ENCODE measurements at regions not wholly inside any gene's neighbourhood (a gene's known extent, or its start where the extent isn't known, plus 50 kb on each side); places are given as distances from the start of the nearest gene placed in this dataset.
A peak's percentile ranks its signal among the peaks of the same experiment; 100 is the strongest.
"Not testable (repeated sequence)": the region's sequence is repeated elsewhere in the genome, so short reads cannot be mapped to it uniquely, and the experiment has no call there.

GRCh38 chr9:62863319-62863718 is 1673.5 kb downstream of the SPATA31A7 start:
- in situ Hi-C loops (cut with HindIII; ENCODE audit: low pct_unique_long_range_greater_than_20kb, low sequenced_read_pairs): not testable (repeated sequence)
- peak in 1 of 2 experiments; percentile 89 for DNase-seq (ENCODE audit: low read depth in 1 of 2, low spot score in 1 of 2)

GRCh38 chr9:62863867-62864266 is 1674.0 kb downstream of the SPATA31A7 start:
- in situ Hi-C loops (cut with HindIII; ENCODE audit: low pct_unique_long_range_greater_than_20kb, low sequenced_read_pairs); DNase-seq (ENCODE audit: low read depth in 1 of 2, low spot score in 1 of 2): not testable (repeated sequence)

GRCh38 chr9:62864481-62865469 is 1674.9 kb downstream of the SPATA31A7 start:
- DNase-seq (ENCODE audit: low read depth in 1 of 2, low spot score in 1 of 2): peak; percentile 3 to 69
- in situ Hi-C loops (cut with HindIII; ENCODE audit: low pct_unique_long_range_greater_than_20kb, low sequenced_read_pairs): not testable (repeated sequence)

- DNase-seq (ENCODE audit: low read depth in 1 of 2, low spot score in 1 of 2); in situ Hi-C loops (cut with HindIII; ENCODE audit: low pct_unique_long_range_greater_than_20kb, low sequenced_read_pairs): not testable (repeated sequence)
Measured at GRCh38 chr9:62869061-62869460, 1679.2 kb downstream of the SPATA31A7 start.

GRCh38 chr9:62871765-62872164 is 1681.9 kb downstream of the SPATA31A7 start:
- DNase-seq (ENCODE audit: low read depth in 1 of 2, low spot score in 1 of 2); in situ Hi-C loops (cut with HindIII; ENCODE audit: low pct_unique_long_range_greater_than_20kb, low sequenced_read_pairs): not testable (repeated sequence)

- DNase-seq (ENCODE audit: low read depth in 1 of 2, low spot score in 1 of 2); in situ Hi-C loops (cut with HindIII; ENCODE audit: low pct_unique_long_range_greater_than_20kb, low sequenced_read_pairs): not testable (repeated sequence)
Measured at GRCh38 chr9:62874213-62874612, 1684.4 kb downstream of the SPATA31A7 start.

- DNase-seq (ENCODE audit: low read depth in 1 of 2, low spot score in 1 of 2); in situ Hi-C loops (cut with HindIII; ENCODE audit: low pct_unique_long_range_greater_than_20kb, low sequenced_read_pairs): not testable (repeated sequence)
Measured at GRCh38 chr9:62874745-62875599, 1685.1 kb downstream of the SPATA31A7 start.

- in situ Hi-C loops (cut with HindIII; ENCODE audit: low pct_unique_long_range_greater_than_20kb, low sequenced_read_pairs); DNase-seq (ENCODE audit: low read depth in 1 of 2, low spot score in 1 of 2): not testable (repeated sequence)
Measured at GRCh38 chr9:62877552-62877951, 1687.7 kb downstream of the SPATA31A7 start.

GRCh38 chr9:62877987-62878386 is 1688.2 kb downstream of the SPATA31A7 start:
- DNase-seq (ENCODE audit: low read depth in 1 of 2, low spot score in 1 of 2); in situ Hi-C loops (cut with HindIII; ENCODE audit: low pct_unique_long_range_greater_than_20kb, low sequenced_read_pairs): not testable (repeated sequence)

- in situ Hi-C loops (cut with HindIII; ENCODE audit: low pct_unique_long_range_greater_than_20kb, low sequenced_read_pairs); DNase-seq (ENCODE audit: low read depth in 1 of 2, low spot score in 1 of 2): not testable (repeated sequence)
Measured at GRCh38 chr9:62880453-62880852, 1690.6 kb downstream of the SPATA31A7 start.

- in situ Hi-C loops (cut with HindIII; ENCODE audit: low pct_unique_long_range_greater_than_20kb, low sequenced_read_pairs); DNase-seq (ENCODE audit: low read depth in 1 of 2, low spot score in 1 of 2): not testable (repeated sequence)
Measured at GRCh38 chr9:62880971-62881370, 1691.1 kb downstream of the SPATA31A7 start.

- DNase-seq (ENCODE audit: low read depth in 1 of 2, low spot score in 1 of 2); in situ Hi-C loops (cut with HindIII; ENCODE audit: low pct_unique_long_range_greater_than_20kb, low sequenced_read_pairs): not testable (repeated sequence)
Measured at GRCh38 chr9:62881811-62882210, 1692.0 kb downstream of the SPATA31A7 start.

- DNase-seq (ENCODE audit: low read depth in 1 of 2, low spot score in 1 of 2); in situ Hi-C loops (cut with HindIII; ENCODE audit: low pct_unique_long_range_greater_than_20kb, low sequenced_read_pairs): not testable (repeated sequence)
Measured at GRCh38 chr9:62882717-62883116, 1692.9 kb downstream of the SPATA31A7 start.

- DNase-seq (ENCODE audit: low read depth in 1 of 2, low spot score in 1 of 2); in situ Hi-C loops (cut with HindIII; ENCODE audit: low pct_unique_long_range_greater_than_20kb, low sequenced_read_pairs): not testable (repeated sequence)
Measured at GRCh38 chr9:62896692-62897091, 1706.9 kb downstream of the SPATA31A7 start.

- peak in 1 of 2 experiments; percentile 23 for DNase-seq (ENCODE audit: low read depth in 1 of 2, low spot score in 1 of 2)
- in situ Hi-C loops (cut with HindIII; ENCODE audit: low pct_unique_long_range_greater_than_20kb, low sequenced_read_pairs): not testable (repeated sequence)
Measured at GRCh38 chr9:62897411-62898225, 1707.8 kb downstream of the SPATA31A7 start.

GRCh38 chr9:62899666-62900065 is 1709.8 kb downstream of the SPATA31A7 start:
- DNase-seq (ENCODE audit: low read depth in 1 of 2, low spot score in 1 of 2); in situ Hi-C loops (cut with HindIII; ENCODE audit: low pct_unique_long_range_greater_than_20kb, low sequenced_read_pairs): not testable (repeated sequence)

- DNase-seq (ENCODE audit: low read depth in 1 of 2, low spot score in 1 of 2); in situ Hi-C loops (cut with HindIII; ENCODE audit: low pct_unique_long_range_greater_than_20kb, low sequenced_read_pairs): not testable (repeated sequence)
Measured at GRCh38 chr9:62904061-62904460, 1714.2 kb downstream of the SPATA31A7 start.
